OCI-LY3 (cell line): ENCODE measurements at regions not wholly inside any gene's neighbourhood (a gene's known extent, or its start where the extent isn't known, plus 50 kb on each side); places are given as distances from the start of the nearest gene placed in this dataset.

Experiments
- EZH2phosphoT487 ChIP-seq: fragments of 200-600 bp; shearing (Covaris generic); IDR thresholded peaks from 2 replicates; pipeline ENCODE4 v1.6.1; 2018; ENCODE audit warnings: antibody characterized with exemption, mixed run types, low read depth
- TF ChIP-seq, protein P1 (sequence below): fragments of 200-600, 300-600 bp; sonication (generic); IDR thresholded peaks from 2 replicates; pipeline ENCODE4 v1.5.1; 2014; ENCODE audit warnings: antibody characterized with exemption, low read length, low read depth

DNA sequence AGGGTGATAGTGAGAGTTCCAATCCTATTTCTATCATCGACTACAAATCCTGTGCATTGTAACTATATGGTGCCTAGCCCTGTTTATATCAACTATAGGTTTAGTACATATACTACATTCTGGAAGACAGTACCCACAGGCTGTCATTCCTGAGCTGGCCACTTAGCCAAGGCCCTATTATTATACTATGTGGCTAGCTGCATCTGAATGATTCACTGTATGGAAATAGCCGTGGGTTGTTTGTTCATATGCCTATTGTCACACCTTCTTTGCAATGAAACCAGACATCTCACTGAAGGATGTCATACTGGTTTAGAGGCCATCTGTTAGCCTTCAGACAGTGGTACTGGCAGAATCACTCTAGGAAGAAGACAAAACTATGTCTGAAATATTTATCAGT, 62.3 kb upstream of the FSIP2 start:
- TF ChIP-seq, protein P1, sequence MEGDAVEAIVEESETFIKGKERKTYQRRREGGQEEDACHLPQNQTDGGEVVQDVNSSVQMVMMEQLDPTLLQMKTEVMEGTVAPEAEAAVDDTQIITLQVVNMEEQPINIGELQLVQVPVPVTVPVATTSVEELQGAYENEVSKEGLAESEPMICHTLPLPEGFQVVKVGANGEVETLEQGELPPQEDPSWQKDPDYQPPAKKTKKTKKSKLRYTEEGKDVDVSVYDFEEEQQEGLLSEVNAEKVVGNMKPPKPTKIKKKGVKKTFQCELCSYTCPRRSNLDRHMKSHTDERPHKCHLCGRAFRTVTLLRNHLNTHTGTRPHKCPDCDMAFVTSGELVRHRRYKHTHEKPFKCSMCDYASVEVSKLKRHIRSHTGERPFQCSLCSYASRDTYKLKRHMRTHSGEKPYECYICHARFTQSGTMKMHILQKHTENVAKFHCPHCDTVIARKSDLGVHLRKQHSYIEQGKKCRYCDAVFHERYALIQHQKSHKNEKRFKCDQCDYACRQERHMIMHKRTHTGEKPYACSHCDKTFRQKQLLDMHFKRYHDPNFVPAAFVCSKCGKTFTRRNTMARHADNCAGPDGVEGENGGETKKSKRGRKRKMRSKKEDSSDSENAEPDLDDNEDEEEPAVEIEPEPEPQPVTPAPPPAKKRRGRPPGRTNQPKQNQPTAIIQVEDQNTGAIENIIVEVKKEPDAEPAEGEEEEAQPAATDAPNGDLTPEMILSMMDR, result no peak
- TF ChIP-seq EZH2phosphoT487, result no peak
